GM12873 (cell line): ENCODE measurements at regions not wholly inside any gene's neighbourhood (a gene's known extent, or its start where the extent isn't known, plus 50 kb on each side); places are given as distances from the start of the nearest gene placed in this dataset.

Source experiments
- CTCF ChIP-seq: IDR thresholded peaks from 2 replicates; pipeline ENCODE4 v1.5.1; 2012; ENCODE audit warnings: low read depth, mild to moderate bottlenecking, moderate library complexity, low read length, control low read depth; ENCODE audit not compliant: insufficient read depth; ENCODE audit errors: missing control alignments

DNA sequence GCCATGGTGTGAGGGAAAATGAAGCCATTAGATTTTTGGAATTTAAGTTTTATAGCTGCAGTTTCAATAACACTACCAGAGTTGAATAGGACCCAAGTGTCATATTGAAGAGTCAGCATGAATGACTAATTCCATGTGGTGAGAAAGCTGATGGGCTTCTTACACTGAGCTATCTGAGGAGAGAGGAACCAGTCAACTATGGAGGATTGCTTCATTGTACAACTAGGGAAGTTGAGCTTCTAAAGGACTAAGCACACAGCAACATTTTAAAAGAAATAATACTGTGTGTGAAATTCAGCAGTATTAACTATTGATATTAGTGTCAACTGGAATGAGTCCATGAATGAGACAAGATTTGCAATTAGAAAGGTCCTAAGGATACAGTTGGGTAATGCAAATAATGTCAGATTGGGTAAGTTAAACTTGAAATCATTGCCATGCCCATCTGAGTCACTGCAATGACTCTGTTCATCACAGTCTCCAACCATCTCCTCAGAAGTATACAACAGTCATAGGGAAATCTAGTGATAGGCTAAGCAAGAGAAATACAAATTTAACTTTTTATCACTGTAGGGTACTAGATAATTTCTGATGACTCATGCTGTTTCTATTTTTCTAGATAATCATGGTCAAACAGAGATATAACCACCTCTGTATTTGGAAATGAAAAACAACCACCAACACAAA is 394.2 kb downstream of the FSCB start:
- TF ChIP-seq CTCF, result no peak

DNA sequence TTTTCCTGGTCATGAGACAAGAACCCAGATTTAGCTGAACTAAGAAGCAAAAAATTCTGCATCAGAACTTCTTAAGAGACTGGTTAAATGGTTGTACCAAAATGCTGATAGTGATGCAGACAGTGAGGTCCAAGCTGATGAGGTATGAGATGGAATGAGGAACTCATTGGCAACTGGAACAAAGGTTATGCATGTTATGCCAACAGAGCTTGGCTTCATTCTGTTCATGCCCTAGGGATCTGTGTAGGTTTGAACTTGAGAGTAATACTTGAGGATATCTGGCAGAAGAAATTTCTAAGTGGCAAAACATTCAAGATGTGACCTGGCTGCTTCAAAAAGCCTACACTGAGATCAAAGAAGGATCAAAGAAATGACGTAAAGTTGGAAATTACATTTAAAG is 398.0 kb downstream of the FSCB start:
- no peak for TF ChIP-seq CTCF

DNA sequence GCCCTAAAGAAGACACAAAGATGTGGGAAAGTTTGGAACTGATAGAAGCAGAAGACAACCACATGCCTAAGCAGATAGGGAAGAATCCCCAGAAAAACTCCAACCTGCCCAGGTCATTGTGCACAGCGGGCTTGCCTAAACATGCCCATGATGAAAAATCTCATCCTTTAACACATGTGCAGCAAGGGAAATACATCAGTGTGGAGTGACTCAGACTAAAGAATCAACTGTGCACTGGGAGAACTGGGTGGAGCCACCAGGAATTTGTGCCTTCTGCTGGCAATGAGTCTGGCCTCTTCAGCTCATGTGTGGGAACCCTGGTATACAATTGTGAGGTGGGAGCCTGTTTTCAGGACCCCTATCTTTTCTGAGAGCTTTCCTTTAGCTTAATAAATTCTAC is 398.5 kb downstream of the FSCB start:
- TF ChIP-seq CTCF, result no peak

DNA sequence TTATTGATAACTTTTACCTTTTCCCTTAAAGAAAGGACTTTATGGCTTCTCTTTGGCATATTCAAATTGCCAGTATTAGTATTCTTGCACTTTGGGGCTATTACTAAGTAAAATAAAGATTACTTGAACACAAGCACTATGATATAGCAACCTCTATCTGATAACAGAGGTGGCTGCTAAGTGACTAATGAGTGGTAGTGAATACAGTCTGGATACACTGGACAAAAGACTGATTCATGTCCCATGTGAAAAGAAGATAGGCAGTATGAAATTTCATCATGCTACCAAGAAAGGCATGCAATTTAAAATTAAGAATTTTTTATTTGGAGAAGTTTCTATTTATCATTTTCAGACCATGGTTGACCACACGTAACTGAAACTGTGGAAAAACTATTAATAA is 399.9 kb downstream of the FSCB start:
- TF ChIP-seq CTCF, result no peak

GRCh38 chr14:44099743-44100488 is 407.2 kb downstream of the FSCB start:
- TF ChIP-seq CTCF, result no peak

GRCh38 chr14:44081146-44081545 is 425.9 kb downstream of the FSCB start:
- TF ChIP-seq CTCF, result no peak

- no peak for TF ChIP-seq CTCF
Observed at GRCh38 chr14:44070046-44070445, 437.0 kb downstream of the FSCB start.
